ENCODE measurements at regions not wholly inside any gene's neighbourhood (a gene's known extent, or its start where the extent isn't known, plus 50 kb on each side); places are given as distances from the start of the nearest gene placed in this dataset.

DNA sequence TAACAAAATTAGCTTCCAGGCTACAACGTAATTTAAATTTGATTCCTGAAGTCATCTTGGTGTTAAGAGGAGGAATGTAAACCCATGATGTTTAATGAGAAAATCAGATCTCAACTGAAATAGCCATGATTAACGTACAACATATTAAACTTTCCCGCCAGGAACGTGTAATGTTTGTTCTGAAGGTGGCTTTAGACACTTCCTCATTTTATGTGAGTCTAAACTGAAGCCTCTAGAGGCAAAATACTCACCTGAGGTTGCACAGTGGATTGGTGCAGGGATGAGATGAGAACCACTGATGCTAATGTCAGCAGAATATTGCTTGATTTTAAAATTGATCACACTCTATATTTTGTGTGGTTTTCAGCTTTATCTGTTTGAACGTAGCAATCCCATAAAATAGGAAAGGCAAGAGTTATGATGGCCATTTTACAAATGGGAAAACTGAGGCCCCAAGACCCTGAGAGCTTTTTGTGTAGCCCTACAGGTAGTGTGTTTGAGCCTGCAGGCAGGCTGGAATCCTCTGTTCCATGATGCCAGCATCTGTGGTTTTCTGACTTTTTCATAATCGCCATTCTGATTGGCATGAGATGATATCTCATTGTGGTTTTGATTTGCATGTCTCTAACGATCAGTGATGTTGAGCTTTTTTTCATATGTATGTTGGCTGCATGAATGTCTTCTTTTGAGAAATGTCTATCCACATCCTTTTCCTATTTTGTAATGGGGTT, 243.7 kb upstream of the BMPER start:
- CTCF ChIA-PET = interaction anchor here (0.9 to 1.3 kb wide), 2 partner anchors 13 to 54 kb away, joined by 3 read pairs; no protein-coding TSS in a partner anchor

DNA sequence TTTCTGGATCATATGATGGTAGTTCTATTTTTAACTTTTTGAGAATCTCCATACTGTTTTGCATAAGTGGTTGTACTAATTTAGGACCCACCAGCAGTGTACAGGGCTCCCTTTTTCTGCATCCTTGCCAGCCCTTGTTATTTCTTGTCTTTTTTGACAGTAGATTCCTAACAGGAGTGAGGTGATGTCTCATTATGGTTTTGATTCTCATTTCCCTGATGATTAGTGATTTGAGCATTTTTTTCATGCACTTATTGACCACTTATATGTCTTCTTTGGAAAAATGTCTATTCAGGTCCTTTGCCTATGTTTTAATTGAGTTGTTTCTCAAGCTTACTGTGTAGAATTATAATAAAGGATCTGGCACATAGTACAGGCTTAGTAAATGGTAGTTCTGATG, 238.8 kb upstream of the BMPER start:
- POLR2A ChIA-PET = no interaction called here

More for the DNA sequence above, 243.7 kb upstream of the BMPER start:
- TF ChIP-seq, protein P1, sequence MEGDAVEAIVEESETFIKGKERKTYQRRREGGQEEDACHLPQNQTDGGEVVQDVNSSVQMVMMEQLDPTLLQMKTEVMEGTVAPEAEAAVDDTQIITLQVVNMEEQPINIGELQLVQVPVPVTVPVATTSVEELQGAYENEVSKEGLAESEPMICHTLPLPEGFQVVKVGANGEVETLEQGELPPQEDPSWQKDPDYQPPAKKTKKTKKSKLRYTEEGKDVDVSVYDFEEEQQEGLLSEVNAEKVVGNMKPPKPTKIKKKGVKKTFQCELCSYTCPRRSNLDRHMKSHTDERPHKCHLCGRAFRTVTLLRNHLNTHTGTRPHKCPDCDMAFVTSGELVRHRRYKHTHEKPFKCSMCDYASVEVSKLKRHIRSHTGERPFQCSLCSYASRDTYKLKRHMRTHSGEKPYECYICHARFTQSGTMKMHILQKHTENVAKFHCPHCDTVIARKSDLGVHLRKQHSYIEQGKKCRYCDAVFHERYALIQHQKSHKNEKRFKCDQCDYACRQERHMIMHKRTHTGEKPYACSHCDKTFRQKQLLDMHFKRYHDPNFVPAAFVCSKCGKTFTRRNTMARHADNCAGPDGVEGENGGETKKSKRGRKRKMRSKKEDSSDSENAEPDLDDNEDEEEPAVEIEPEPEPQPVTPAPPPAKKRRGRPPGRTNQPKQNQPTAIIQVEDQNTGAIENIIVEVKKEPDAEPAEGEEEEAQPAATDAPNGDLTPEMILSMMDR (IDR thresholded peaks at IDR 0.05; ENCODE audit: insufficient read depth, low read length, missing control alignments) = no peak
- H3K4me3 ChIP-seq (ENCODE audit: low read depth, low read length) = no peak overlapping the region
- POLR2A ChIA-PET = no interaction called here
- DNase-seq (ENCODE audit: low read depth, low spot score) = no peak

DNA sequence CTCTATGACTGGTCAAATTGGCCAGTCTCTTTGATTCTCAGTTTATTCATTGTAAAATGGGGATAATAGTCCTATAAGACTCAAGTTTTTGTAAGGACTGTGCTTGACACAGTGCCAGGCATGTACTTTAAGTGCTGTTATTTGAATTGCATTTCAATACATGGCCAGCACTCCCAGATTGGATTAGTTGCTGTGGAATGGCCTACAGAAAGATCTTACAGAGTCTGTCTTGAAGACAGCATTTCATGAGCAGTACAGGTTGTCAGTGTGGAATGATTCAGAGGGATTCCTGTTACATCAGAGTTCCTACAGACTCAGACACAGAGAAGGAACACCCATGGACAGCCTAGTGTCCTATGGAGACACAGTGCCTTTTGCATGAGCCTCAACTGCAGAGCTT, 238.1 kb upstream of the BMPER start:
- TF ChIP-seq, protein P1 (IDR thresholded peaks at IDR 0.05; ENCODE audit: insufficient read depth, low read length, missing control alignments) = no peak
- POLR2A ChIA-PET = no interaction called here
- no peak overlapping the region for H3K4me3 ChIP-seq (ENCODE audit: low read depth, low read length)
- DNase-seq (ENCODE audit: low read depth, low spot score) = no peak
- CTCF ChIA-PET = no interaction called here

More for the DNA sequence above, 238.8 kb upstream of the BMPER start:
- H3K4me3 ChIP-seq (ENCODE audit: low read depth, low read length) = no peak overlapping the region
- TF ChIP-seq, protein P1 (IDR thresholded peaks at IDR 0.05; ENCODE audit: insufficient read depth, low read length, missing control alignments) = no peak
- CTCF ChIA-PET = no interaction called here
- DNase-seq (ENCODE audit: low read depth, low spot score) = no peak

DNA sequence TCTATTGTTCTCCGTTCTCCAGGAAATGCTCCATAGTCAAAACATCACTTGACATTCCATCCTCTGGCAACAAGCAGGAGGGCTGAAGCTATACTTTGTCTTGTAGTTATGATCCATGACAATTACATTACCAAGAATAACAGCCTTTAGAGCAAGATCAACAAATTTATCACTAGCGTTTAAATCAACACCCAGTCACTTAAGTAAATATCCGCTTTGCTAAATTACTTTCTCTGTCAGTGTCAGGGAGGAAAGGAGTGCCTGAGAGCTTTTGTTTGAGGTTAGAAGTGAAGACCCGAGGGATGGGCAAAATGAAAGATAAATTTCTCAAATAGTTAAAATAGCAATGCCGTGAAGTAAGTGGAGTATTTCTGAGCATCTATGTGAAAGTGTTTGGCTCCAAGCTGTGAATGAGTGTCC, 236.1 kb upstream of the BMPER start:
- ChIA-PET POLR2A (no interaction called here), CTCF (interaction anchor here (0.7 to 1.1 kb wide), 3 partner anchors 12 to 210 kb away, joined by 3 to 4 read pairs (median 3); no protein-coding TSS in a partner anchor)
- H3K4me3 ChIP-seq (ENCODE audit: low read depth, low read length) = no peak overlapping the region
- no peak for DNase-seq (ENCODE audit: low read depth, low spot score)
- TF ChIP-seq, protein P1 (IDR thresholded peaks at IDR 0.05; ENCODE audit: insufficient read depth, low read length, missing control alignments) = no peak

DNA sequence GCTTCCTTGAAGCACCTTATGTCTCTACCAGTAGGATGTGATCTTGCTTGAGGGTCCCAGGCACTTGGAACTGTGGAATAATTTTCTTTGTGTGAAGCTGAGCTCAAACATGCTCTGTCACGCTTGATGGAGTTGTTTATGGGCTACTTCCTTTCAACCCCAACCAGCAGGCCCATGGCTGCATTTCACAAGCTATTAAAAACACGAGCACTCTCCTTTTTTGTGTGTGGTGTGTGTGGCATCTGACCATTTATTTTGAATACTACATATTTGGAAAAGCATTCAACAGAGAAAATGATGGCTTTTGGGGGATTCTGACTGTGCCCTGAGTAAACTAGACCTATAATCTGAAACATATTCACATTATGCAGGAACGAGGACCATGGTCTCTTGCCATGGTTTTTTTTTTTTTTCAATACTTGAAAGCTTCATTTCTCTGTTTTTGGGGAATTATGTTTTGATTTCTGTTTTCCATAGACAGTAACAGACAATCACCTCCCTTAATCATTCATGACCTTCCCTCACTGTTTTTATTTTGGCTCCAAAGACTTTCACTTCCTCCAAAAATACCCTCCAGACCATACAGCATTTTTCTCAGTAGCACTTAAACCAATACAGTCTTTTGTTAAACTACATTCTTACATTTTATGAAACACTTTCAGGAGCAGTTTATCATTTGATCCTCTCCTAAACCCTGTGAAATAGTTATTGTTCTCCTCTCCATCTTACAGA, 233.6 kb upstream of the BMPER start:
- TF ChIP-seq, protein P1 (IDR thresholded peaks at IDR 0.05; ENCODE audit: insufficient read depth, low read length, missing control alignments) = no peak
- no peak overlapping the region for H3K4me3 ChIP-seq (ENCODE audit: low read depth, low read length)
- ChIA-PET CTCF (interaction anchor here (0.7 to 1.3 kb wide), 3 partner anchors 14 to 223 kb away, joined by 3 to 4 read pairs (median 3); no protein-coding TSS in a partner anchor), POLR2A (no interaction called here)
- DNase-seq (ENCODE audit: low read depth, low spot score) = no peak

Data from AG04449 (cell line).